HFFc6 (cell line): ENCODE measurements at regions not wholly inside any gene's neighbourhood (a gene's known extent, or its start where the extent isn't known, plus 50 kb on each side); places are given as distances from the start of the nearest gene placed in this dataset.

Experiments
- DNase-seq: peaks from one replicate; pipeline ENCODE4 v3.0.0-alpha.2; 2018
- H3K27ac Mint-ChIP-seq: 2 replicates; pipeline ENCODE4 v1.8.0; 2020; ENCODE audit warnings: mild to moderate bottlenecking, mixed read lengths
- H3K27me3 Mint-ChIP-seq: 2 replicates; pipeline ENCODE4 v1.8.0; 2021; ENCODE audit warnings: mild to moderate bottlenecking, moderate library complexity, mixed read lengths; ENCODE audit not compliant: insufficient read depth
- H3K36me3 Mint-ChIP-seq: 2 replicates; pipeline ENCODE4 v1.8.0; 2021; ENCODE audit warnings: low read depth, mixed read lengths
- H3K4me1 Mint-ChIP-seq: 2 replicates; pipeline ENCODE4 v1.8.0; 2020; ENCODE audit warnings: low read depth, mixed read lengths
- H3K4me3 Mint-ChIP-seq: 2 replicates; pipeline ENCODE4 v1.8.0; 2020; ENCODE audit warnings: mild to moderate bottlenecking, moderate library complexity, mixed read lengths
- H3K9me3 Mint-ChIP-seq: 2 replicates; pipeline ENCODE4 v1.8.0; 2020; ENCODE audit warnings: mild to moderate bottlenecking, mixed read lengths
- CTCF ChIP-seq: fragments of 200-600 bp; sonication (generic); IDR thresholded peaks from 2 replicates; pipeline ENCODE4 v1.5.0; 2021; ENCODE audit warnings: antibody characterized with exemption, mild to moderate bottlenecking

GRCh38 chr2:138853296-138853695 lies 73.1 kb upstream of the NXPH2 start:
- no peak for TF ChIP-seq CTCF
- no peaks in the 10 kb centered on the region; the same call in 1 of the 2 replicates for H3K27me3 Mint-ChIP-seq
- H3K27ac Mint-ChIP-seq: no peak overlapping the region
- DNase-seq: no peak
- H3K4me3 Mint-ChIP-seq: no peak overlapping the region
- H3K4me1 Mint-ChIP-seq: no peaks in the 10 kb centered on the region
- H3K36me3 Mint-ChIP-seq: no peaks in the 10 kb centered on the region
- H3K9me3 Mint-ChIP-seq: peaks cover 19% of the 10 kb centered on the region

- DNase-seq: no peak
- no peaks in the 10 kb centered on the region for H3K9me3 Mint-ChIP-seq
- no peak overlapping the region for H3K27ac Mint-ChIP-seq
- no peaks in the 10 kb centered on the region for H3K27me3 Mint-ChIP-seq
- H3K4me1 Mint-ChIP-seq: no peaks in the 10 kb centered on the region
- no peak overlapping the region for H3K4me3 Mint-ChIP-seq
- no peaks in the 10 kb centered on the region for H3K36me3 Mint-ChIP-seq
- peak; percentile 76 for TF ChIP-seq CTCF
Observed at GRCh38 chr2:138846216-138846821, 66.1 kb upstream of the NXPH2 start.

GRCh38 chr2:138842341-138842740 lies 62.2 kb upstream of the NXPH2 start:
- no peak for DNase-seq
- Mint-ChIP-seq H3K4me3 (no peak overlapping the region), H3K4me1 (no peaks in the 10 kb centered on the region), H3K27me3 (no peaks in the 10 kb centered on the region), H3K36me3 (no peaks in the 10 kb centered on the region), H3K27ac (no peak overlapping the region), H3K9me3 (no peaks in the 10 kb centered on the region)
- no peak for TF ChIP-seq CTCF

GRCh38 chr2:138841459-138841858 lies 61.3 kb upstream of the NXPH2 start:
- no peaks in the 10 kb centered on the region for H3K27me3 Mint-ChIP-seq
- no peaks in the 10 kb centered on the region for H3K36me3 Mint-ChIP-seq
- no peaks in the 10 kb centered on the region for H3K9me3 Mint-ChIP-seq

GRCh38 chr2:138838851-138839620 lies 58.8 kb upstream of the NXPH2 start:
- H3K27ac Mint-ChIP-seq: no peak overlapping the region
- H3K27me3 Mint-ChIP-seq: no peaks in the 10 kb centered on the region; the same call in 1 of the 2 replicates
- H3K4me1 Mint-ChIP-seq: no peaks in the 10 kb centered on the region
- no peak overlapping the region for H3K4me3 Mint-ChIP-seq
- no peak for TF ChIP-seq CTCF
- H3K9me3 Mint-ChIP-seq: no peaks in the 10 kb centered on the region
- no peaks in the 10 kb centered on the region for H3K36me3 Mint-ChIP-seq
- DNase-seq: no peak

More at GRCh38 chr2:138841459-138841858, 61.3 kb upstream of the NXPH2 start:
- H3K27ac Mint-ChIP-seq: no peak overlapping the region
- no peak for TF ChIP-seq CTCF
- DNase-seq: no peak
- no peak overlapping the region for H3K4me3 Mint-ChIP-seq
- H3K4me1 Mint-ChIP-seq: no peaks in the 10 kb centered on the region
